Parathyroid adenoma (tissue), 2 donors: ENCODE measurements at regions not wholly inside any gene's neighbourhood (a gene's known extent, or its start where the extent isn't known, plus 50 kb on each side); places are given as distances from the start of the nearest gene placed in this dataset.

Experiments used
- H2AFZ ChIP-seq: fragments of 300-600 bp; sonication (generic); one replicate; pipeline ENCODE4 v1.7.0; 2017; ENCODE audit warnings: antibody characterized with exemption, mild to moderate bottlenecking
- H3K27ac ChIP-seq: fragments of 300-600 bp; sonication (generic); one replicate; pipeline ENCODE4 v1.7.0; 2017
- H3K27me3 ChIP-seq: fragments of 300-600 bp; sonication (generic); one replicate; pipeline ENCODE4 v1.7.0; 2017; ENCODE audit warnings: low read length; ENCODE audit not compliant: control insufficient read depth, insufficient read depth
- H3K36me3 ChIP-seq: fragments of 300-600 bp; sonication (generic); one replicate; pipeline ENCODE4 v1.7.0; 2017; ENCODE audit warnings: low read length; ENCODE audit not compliant: control insufficient read depth, insufficient read depth
- H3K4me1 ChIP-seq: fragments of 300-600 bp; sonication (generic); one replicate; pipeline ENCODE4 v1.7.0; 2017; ENCODE audit warnings: control low read depth
- H3K4me2 ChIP-seq: fragments of 300-600 bp; sonication (generic); one replicate; pipeline ENCODE4 v1.7.0; 2017; ENCODE audit warnings: low read length
- H3K4me3 ChIP-seq: fragments of 300-600 bp; sonication (generic); one replicate; pipeline ENCODE4 v1.7.0; 2017; ENCODE audit warnings: low read depth, low read length
- H3K79me2 ChIP-seq: fragments of 300-600 bp; sonication (generic); one replicate; pipeline ENCODE4 v1.7.0; 2017; ENCODE audit warnings: control low read depth
- H3K9ac ChIP-seq: fragments of 300-600 bp; sonication (generic); one replicate; pipeline ENCODE4 v1.7.0; 2017; ENCODE audit warnings: mild to moderate bottlenecking
- H3K9me3 ChIP-seq: fragments of 300-600 bp; sonication (generic); one replicate; pipeline ENCODE4 v1.7.0; 2017; ENCODE audit warnings: low read length; ENCODE audit not compliant: control insufficient read depth
- CTCF ChIP-seq: fragments of 300-600 bp; sonication (generic); IDR thresholded peaks from one replicate; pipeline ENCODE4 v1.7.0; 2017; ENCODE audit warnings: antibody characterized with exemption, mild to moderate bottlenecking
- donor health status: primary hyperparathyroidism.

GRCh38 chr10:131792809-131793208, 108.0 kb upstream of the PPP2R2D start:
- H3K9ac ChIP-seq, result no peak overlapping the region
- no peaks in the 10 kb centered on the region for H3K9me3 ChIP-seq
- H3K27me3 ChIP-seq, result no peaks in the 10 kb centered on the region
- no peak overlapping the region for H3K4me2 ChIP-seq
- H3K79me2 ChIP-seq, result no peaks in the 10 kb centered on the region
- TF ChIP-seq CTCF, result no peak
- no peak overlapping the region for H3K27ac ChIP-seq
- H2AFZ ChIP-seq, result no peak overlapping the region
- no peaks in the 10 kb centered on the region for H3K4me1 ChIP-seq
- H3K4me3 ChIP-seq, result no peak overlapping the region
- no peaks in the 10 kb centered on the region for H3K36me3 ChIP-seq

- H3K27me3 ChIP-seq, result no peaks in the 10 kb centered on the region
- no peaks in the 10 kb centered on the region for H3K9me3 ChIP-seq
- no peak for TF ChIP-seq CTCF
- H3K79me2 ChIP-seq, result no peaks in the 10 kb centered on the region
- H3K4me3 ChIP-seq, result no peak overlapping the region
- H2AFZ ChIP-seq, result no peak overlapping the region
- H3K9ac ChIP-seq, result no peak overlapping the region
- no peak overlapping the region for H3K4me2 ChIP-seq
- no peaks in the 10 kb centered on the region for H3K36me3 ChIP-seq
- H3K4me1 ChIP-seq, result no peaks in the 10 kb centered on the region
- no peak overlapping the region for H3K27ac ChIP-seq
Observed at GRCh38 chr10:131795761-131796160, 105.0 kb upstream of the PPP2R2D start.

- Histone ChIP-seq H2AFZ (no peak overlapping the region), H3K4me1 (no peaks in the 10 kb centered on the region), H3K9me3 (no peaks in the 10 kb centered on the region), H3K27ac (no peak overlapping the region), H3K36me3 (no peaks in the 10 kb centered on the region), H3K4me3 (no peak overlapping the region), H3K79me2 (no peaks in the 10 kb centered on the region), H3K27me3 (no peaks in the 10 kb centered on the region), H3K9ac (no peak overlapping the region), H3K4me2 (no peak overlapping the region)
- TF ChIP-seq CTCF, result no peak
Observed at GRCh38 chr10:131797626-131798025, 103.2 kb upstream of the PPP2R2D start.

- H3K27me3 ChIP-seq, result no peaks in the 10 kb centered on the region
- H3K9ac ChIP-seq, result no peak overlapping the region
- no peak overlapping the region for H3K27ac ChIP-seq
- no peaks in the 10 kb centered on the region for H3K79me2 ChIP-seq
- H3K36me3 ChIP-seq, result no peaks in the 10 kb centered on the region
- no peaks in the 10 kb centered on the region for H3K4me1 ChIP-seq
- H3K4me2 ChIP-seq, result no peak overlapping the region
- no peak overlapping the region for H3K4me3 ChIP-seq
- no peak overlapping the region for H2AFZ ChIP-seq
- no peak for TF ChIP-seq CTCF
- H3K9me3 ChIP-seq, result no peaks in the 10 kb centered on the region
Observed at GRCh38 chr10:131799429-131799828, 101.4 kb upstream of the PPP2R2D start.

GRCh38 chr10:131802156-131802915, 98.5 kb upstream of the PPP2R2D start:
- Histone ChIP-seq H3K4me1 (no peaks in the 10 kb centered on the region), H3K4me3 (no peak overlapping the region), H3K27ac (no peak overlapping the region), H3K79me2 (no peaks in the 10 kb centered on the region), H3K27me3 (no peaks in the 10 kb centered on the region), H3K36me3 (no peaks in the 10 kb centered on the region), H3K9me3 (no peaks in the 10 kb centered on the region), H2AFZ (no peak overlapping the region), H3K4me2 (no peak overlapping the region), H3K9ac (no peak overlapping the region)
- TF ChIP-seq CTCF, result no peak
